K562 (cell line): ENCODE measurements at regions not wholly inside any gene's neighbourhood (a gene's known extent, or its start where the extent isn't known, plus 50 kb on each side); places are given as distances from the start of the nearest gene placed in this dataset.

ENCODE experiments used
- CHCHD3 ChIP-seq: fragments of 250-450 bp; sonication (Bioruptor Pico); IDR thresholded peaks from 2 replicates; pipeline ENCODE4 v2.1.2; 2022; ENCODE audit warnings: mild to moderate bottlenecking
- FOXM1 ChIP-seq, 2 experiments: fragments of 450-650 bp in 1 of 2; sonication (generic) in 1 of 2; formaldehyde crosslinking in 1 of 2; IDR thresholded peaks; 2 replicates each; pipeline versions ENCODE4 v1.6.1 to v1.9.0; 2017 to 2022; ENCODE audit warnings: low read depth in 2 of 2, mild to moderate bottlenecking in 2 of 2, missing genetic modification reagents in 1 of 2, moderate library complexity in 1 of 2
- GATAD2B ChIP-seq: fragments of 450-650 bp; IDR thresholded peaks from 2 replicates; pipeline ENCODE4 v1.6.1; 2017; ENCODE audit warnings: mild to moderate bottlenecking, borderline replicate concordance
- ILK ChIP-seq: fragments of 450-650 bp; IDR thresholded peaks from 2 replicates; pipeline ENCODE4 v1.6.1; 2016; ENCODE audit warnings: missing genetic modification characterization, low read depth, mild to moderate bottlenecking, missing compliant biosample characterization, moderate library complexity, borderline replicate concordance
- L3MBTL2 ChIP-seq: fragments of 450-650 bp; IDR thresholded peaks from 2 replicates; pipeline ENCODE4 v1.6.1; 2016; ENCODE audit warnings: mild to moderate bottlenecking, moderate library complexity
- SAP30 ChIP-seq: fragments of 200-600 bp; sonication (generic); IDR thresholded peaks from 2 replicates; pipeline ENCODE4 v1.6.1; 2012; ENCODE audit warnings: borderline replicate concordance, low read depth, mild to moderate bottlenecking, moderate library complexity, low read length, control low read depth, inconsistent platforms; ENCODE audit not compliant: insufficient read depth, poor library complexity, severe bottlenecking
- ZNF436 ChIP-seq: fragments of 250-450, 450-650 bp; sonication (Bioruptor Pico); formaldehyde crosslinking; IDR thresholded peaks from 2 replicates; pipeline ENCODE4 v1.7.0; 2020; ENCODE audit warnings: mild to moderate bottlenecking
- TF ChIP-seq, protein P1 (sequence below): fragments of 150-350 bp; IDR thresholded peaks from 2 replicates; pipeline ENCODE4 v1.6.1; 2014; ENCODE audit warnings: low read depth, mild to moderate bottlenecking, low read length, borderline replicate concordance
- TF ChIP-seq, protein P2 (sequence below): fragments of 200-400 bp; formaldehyde crosslinking; IDR thresholded peaks from 2 replicates; pipeline ENCODE4 v1.6.1; 2017; ENCODE audit warnings: mild to moderate bottlenecking, low read depth, low read length, moderate library complexity

DNA sequence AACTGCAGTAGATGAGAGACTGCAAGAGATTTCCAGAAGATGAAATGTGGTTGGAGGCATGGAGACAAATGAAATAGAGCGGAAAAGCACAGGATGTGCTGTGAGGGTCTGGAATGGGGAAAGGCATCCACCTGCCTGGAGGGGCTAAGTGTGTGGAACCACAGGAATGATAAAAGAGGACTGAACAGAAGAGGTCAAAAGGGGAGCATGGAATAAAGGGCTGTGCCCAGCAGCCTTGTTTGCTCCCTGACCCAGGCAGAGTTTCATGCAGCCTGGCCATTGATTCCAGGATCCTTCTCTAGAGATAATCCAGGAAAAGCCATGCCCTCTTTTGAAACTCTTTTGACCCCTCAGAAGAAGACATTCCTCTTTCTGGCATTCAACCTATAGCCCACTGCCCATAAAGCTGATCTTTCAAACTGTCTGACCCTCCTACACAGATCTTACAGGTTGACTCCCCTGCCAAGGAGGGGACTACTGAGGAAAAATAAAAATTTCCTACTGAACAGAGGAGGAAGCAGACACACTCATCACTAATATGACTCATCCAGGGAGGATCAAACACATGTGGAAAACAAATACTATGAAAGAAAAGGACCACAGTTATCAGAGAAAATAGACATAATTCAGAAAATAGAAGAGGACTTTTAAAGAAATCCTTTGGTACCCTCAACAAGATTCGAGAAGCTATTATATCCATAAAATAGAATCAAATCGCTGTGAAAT lies 273.5 kb upstream of the PCSK5 start (continued):
- TF ChIP-seq, protein P1, sequence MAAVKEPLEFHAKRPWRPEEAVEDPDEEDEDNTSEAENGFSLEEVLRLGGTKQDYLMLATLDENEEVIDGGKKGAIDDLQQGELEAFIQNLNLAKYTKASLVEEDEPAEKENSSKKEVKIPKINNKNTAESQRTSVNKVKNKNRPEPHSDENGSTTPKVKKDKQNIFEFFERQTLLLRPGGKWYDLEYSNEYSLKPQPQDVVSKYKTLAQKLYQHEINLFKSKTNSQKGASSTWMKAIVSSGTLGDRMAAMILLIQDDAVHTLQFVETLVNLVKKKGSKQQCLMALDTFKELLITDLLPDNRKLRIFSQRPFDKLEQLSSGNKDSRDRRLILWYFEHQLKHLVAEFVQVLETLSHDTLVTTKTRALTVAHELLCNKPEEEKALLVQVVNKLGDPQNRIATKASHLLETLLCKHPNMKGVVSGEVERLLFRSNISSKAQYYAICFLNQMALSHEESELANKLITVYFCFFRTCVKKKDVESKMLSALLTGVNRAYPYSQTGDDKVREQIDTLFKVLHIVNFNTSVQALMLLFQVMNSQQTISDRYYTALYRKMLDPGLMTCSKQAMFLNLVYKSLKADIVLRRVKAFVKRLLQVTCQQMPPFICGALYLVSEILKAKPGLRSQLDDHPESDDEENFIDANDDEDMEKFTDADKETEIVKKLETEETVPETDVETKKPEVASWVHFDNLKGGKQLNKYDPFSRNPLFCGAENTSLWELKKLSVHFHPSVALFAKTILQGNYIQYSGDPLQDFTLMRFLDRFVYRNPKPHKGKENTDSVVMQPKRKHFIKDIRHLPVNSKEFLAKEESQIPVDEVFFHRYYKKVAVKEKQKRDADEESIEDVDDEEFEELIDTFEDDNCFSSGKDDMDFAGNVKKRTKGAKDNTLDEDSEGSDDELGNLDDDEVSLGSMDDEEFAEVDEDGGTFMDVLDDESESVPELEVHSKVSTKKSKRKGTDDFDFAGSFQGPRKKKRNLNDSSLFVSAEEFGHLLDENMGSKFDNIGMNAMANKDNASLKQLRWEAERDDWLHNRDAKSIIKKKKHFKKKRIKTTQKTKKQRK = no peak
- TF ChIP-seq L3MBTL2 = no peak
- TF ChIP-seq ILK (tag) = no peak
- TF ChIP-seq, protein P2, sequence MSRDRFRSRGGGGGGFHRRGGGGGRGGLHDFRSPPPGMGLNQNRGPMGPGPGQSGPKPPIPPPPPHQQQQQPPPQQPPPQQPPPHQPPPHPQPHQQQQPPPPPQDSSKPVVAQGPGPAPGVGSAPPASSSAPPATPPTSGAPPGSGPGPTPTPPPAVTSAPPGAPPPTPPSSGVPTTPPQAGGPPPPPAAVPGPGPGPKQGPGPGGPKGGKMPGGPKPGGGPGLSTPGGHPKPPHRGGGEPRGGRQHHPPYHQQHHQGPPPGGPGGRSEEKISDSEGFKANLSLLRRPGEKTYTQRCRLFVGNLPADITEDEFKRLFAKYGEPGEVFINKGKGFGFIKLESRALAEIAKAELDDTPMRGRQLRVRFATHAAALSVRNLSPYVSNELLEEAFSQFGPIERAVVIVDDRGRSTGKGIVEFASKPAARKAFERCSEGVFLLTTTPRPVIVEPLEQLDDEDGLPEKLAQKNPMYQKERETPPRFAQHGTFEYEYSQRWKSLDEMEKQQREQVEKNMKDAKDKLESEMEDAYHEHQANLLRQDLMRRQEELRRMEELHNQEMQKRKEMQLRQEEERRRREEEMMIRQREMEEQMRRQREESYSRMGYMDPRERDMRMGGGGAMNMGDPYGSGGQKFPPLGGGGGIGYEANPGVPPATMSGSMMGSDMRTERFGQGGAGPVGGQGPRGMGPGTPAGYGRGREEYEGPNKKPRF = no peak
- TF ChIP-seq ZNF436 (CRISPR knock-in tag) = no peak
- TF ChIP-seq GATAD2B = no peak
- TF ChIP-seq FOXM1 (IDR thresholded peaks at IDR 0.05; ENCODE audit: low read depth) = no peak
- no peak for TF ChIP-seq FOXM1 (CRISPR knock-in tag; IDR thresholded peaks at IDR 0.05; ENCODE audit: low read depth)
- no peak for TF ChIP-seq CHCHD3
- no peak for TF ChIP-seq SAP30
